ENCODE measurements at regions not wholly inside any gene's neighbourhood (a gene's known extent, or its start where the extent isn't known, plus 50 kb on each side); places are given as distances from the start of the nearest gene placed in this dataset.

GRCh38 chr10:90481326-90481923, 376.4 kb downstream of the HTR7 start:
- TF ChIP-seq CTCF (optimal IDR thresholded peaks at IDR 0.05 in 1 of 3, IDR thresholded peaks at IDR 0.05 in 1 of 3, conservative IDR thresholded peaks at IDR 0.05 in 1 of 3; ENCODE audit: extremely low read depth in 1 of 3, insufficient read depth in 2 of 3, low read length in 3 of 3) = no peak
- TF ChIP-seq EZH2 (IDR thresholded peaks at IDR 0.05; ENCODE audit: low read length) = no peak
